Spinal cord (tissue), 9 donors: ENCODE measurements at regions not wholly inside any gene's neighbourhood (a gene's known extent, or its start where the extent isn't known, plus 50 kb on each side); places are given as distances from the start of the nearest gene placed in this dataset.
A peak's percentile ranks its signal among the peaks of the same experiment; 100 is the strongest.

Source experiments
- DNase-seq, 6 donors: peaks; one replicate each; pipeline versions ENCODE4 v3.0.0 to v3.0.0-alpha.2; 2013 to 2015; ENCODE audit warnings: low spot score in 6 of 6, low read depth in 4 of 6
- H3K27ac ChIP-seq: one replicate; pipeline ENCODE4 v1.5.1; 2013; ENCODE audit warnings: low read depth, low read length, control low read depth
- H3K27me3 ChIP-seq: one replicate; pipeline ENCODE4 v1.6.1; 2013; ENCODE audit warnings: low read length; ENCODE audit not compliant: control insufficient read depth, insufficient read depth
- H3K36me3 ChIP-seq: one replicate; pipeline ENCODE4 v1.6.1; 2013; ENCODE audit warnings: low read length; ENCODE audit not compliant: control insufficient read depth, insufficient read depth
- H3K4me1 ChIP-seq: one replicate; pipeline ENCODE4 v1.6.1; 2013; ENCODE audit warnings: low read length; ENCODE audit not compliant: control insufficient read depth, insufficient read depth
- H3K4me3 ChIP-seq: one replicate; pipeline ENCODE4 v1.5.1; 2013; ENCODE audit warnings: low read depth, low read length, control low read depth
- H3K9me3 ChIP-seq: one replicate; pipeline ENCODE4 v1.6.1; 2013; ENCODE audit warnings: low read length; ENCODE audit not compliant: control insufficient read depth, insufficient read depth
- WGBS: methylation state at CpG from one replicate; pipeline ENCODE4 v1.1.5; 2013; ENCODE audit warnings: missing lambda C conversion rate; ENCODE audit not compliant: insufficient coverage; 5-methylcytosine and 5-hydroxymethylcytosine counted together
- donor health status: healthy.

GRCh38 chr21:15567191-15567590 lies 162.6 kb upstream of the USP25 start:
- Histone ChIP-seq H3K4me3 (no peak overlapping the region), H3K4me1 (no peaks in the 10 kb centered on the region), H3K27me3 (no peaks in the 10 kb centered on the region), H3K27ac (no peak overlapping the region), H3K36me3 (no peaks in the 10 kb centered on the region), H3K9me3 (no peaks in the 10 kb centered on the region)
- DNase-seq = peak in 2 of 6 donors; percentile 5 to 20

GRCh38 chr21:15568516-15568915 lies 161.3 kb upstream of the USP25 start:
- Histone ChIP-seq H3K9me3 (no peaks in the 10 kb centered on the region), H3K36me3 (no peaks in the 10 kb centered on the region), H3K4me1 (no peaks in the 10 kb centered on the region), H3K27me3 (no peaks in the 10 kb centered on the region), H3K27ac (no peak overlapping the region), H3K4me3 (no peak overlapping the region)
- DNase-seq = no peak

GRCh38 chr21:15586752-15587427 lies 142.9 kb upstream of the USP25 start:
- H3K27me3 ChIP-seq = no peaks in the 10 kb centered on the region
- no peaks in the 10 kb centered on the region for H3K4me1 ChIP-seq
- no peaks in the 10 kb centered on the region for H3K36me3 ChIP-seq
- no peaks in the 10 kb centered on the region for H3K9me3 ChIP-seq
- H3K4me3 ChIP-seq = no peak overlapping the region
- no peak for DNase-seq
- WGBS = no CpG with 5 or more reads among the region's 4 CpGs
- H3K27ac ChIP-seq = no peak overlapping the region

GRCh38 chr21:15592271-15592860 lies 137.4 kb upstream of the USP25 start:
- no CpG with 5 or more reads among the region's 5 CpGs for WGBS
- Histone ChIP-seq H3K4me3 (no peak overlapping the region), H3K27me3 (no peaks in the 10 kb centered on the region), H3K9me3 (no peaks in the 10 kb centered on the region), H3K4me1 (no peaks in the 10 kb centered on the region), H3K36me3 (no peaks in the 10 kb centered on the region), H3K27ac (no peak overlapping the region)
- peak; percentile 26 to 90 (median 45) for DNase-seq

- no peaks in the 10 kb centered on the region for H3K27me3 ChIP-seq
- no peak overlapping the region for H3K27ac ChIP-seq
- no peak for DNase-seq
- H3K4me1 ChIP-seq = no peaks in the 10 kb centered on the region
- H3K9me3 ChIP-seq = no peaks in the 10 kb centered on the region
- no peak overlapping the region for H3K4me3 ChIP-seq
- H3K36me3 ChIP-seq = no peaks in the 10 kb centered on the region
Observed at GRCh38 chr21:15592957-15593356, 136.8 kb upstream of the USP25 start.

- H3K4me1 ChIP-seq = no peaks in the 10 kb centered on the region
- H3K27me3 ChIP-seq = no peaks in the 10 kb centered on the region
- H3K9me3 ChIP-seq = no peaks in the 10 kb centered on the region
- no peak overlapping the region for H3K4me3 ChIP-seq
- no peak overlapping the region for H3K27ac ChIP-seq
- DNase-seq = no peak
- H3K36me3 ChIP-seq = no peaks in the 10 kb centered on the region
Observed at GRCh38 chr21:15601390-15601789, 128.4 kb upstream of the USP25 start.

GRCh38 chr21:15604413-15604812 lies 125.4 kb upstream of the USP25 start:
- Histone ChIP-seq H3K27me3 (no peaks in the 10 kb centered on the region), H3K9me3 (no peaks in the 10 kb centered on the region), H3K27ac (no peak overlapping the region), H3K36me3 (no peaks in the 10 kb centered on the region), H3K4me1 (no peaks in the 10 kb centered on the region), H3K4me3 (no peak overlapping the region)
- no CpG with 5 or more reads among the region's 2 CpGs for WGBS
- DNase-seq = no peak

- H3K27ac ChIP-seq = no peak overlapping the region
- no peak overlapping the region for H3K4me3 ChIP-seq
- no peaks in the 10 kb centered on the region for H3K4me1 ChIP-seq
- no CpG with 5 or more reads among the region's 1 CpG for WGBS
- H3K9me3 ChIP-seq = peaks cover 1% of the 10 kb centered on the region
- H3K36me3 ChIP-seq = no peaks in the 10 kb centered on the region
- DNase-seq = peak in 2 of 6 donors; percentile 46 to 50
- H3K27me3 ChIP-seq = no peaks in the 10 kb centered on the region
Observed at GRCh38 chr21:15614766-15615165, 115.0 kb upstream of the USP25 start.

- Histone ChIP-seq H3K36me3 (no peaks in the 10 kb centered on the region), H3K27ac (no peak overlapping the region), H3K4me1 (no peaks in the 10 kb centered on the region), H3K27me3 (no peaks in the 10 kb centered on the region), H3K9me3 (no peaks in the 10 kb centered on the region), H3K4me3 (no peak overlapping the region)
- no CpG with 5 or more reads among the region's 2 CpGs for WGBS
- no peak for DNase-seq
Observed at GRCh38 chr21:15616864-15617574, 112.8 kb upstream of the USP25 start.

GRCh38 chr21:15617964-15618363 lies 111.8 kb upstream of the USP25 start:
- H3K4me3 ChIP-seq = no peak overlapping the region
- no CpG with 5 or more reads among the region's 3 CpGs for WGBS
- no peak overlapping the region for H3K27ac ChIP-seq
- peak in 1 of 6 donors; percentile 27 for DNase-seq
- no peaks in the 10 kb centered on the region for H3K27me3 ChIP-seq
- H3K9me3 ChIP-seq = no peaks in the 10 kb centered on the region
- H3K4me1 ChIP-seq = no peaks in the 10 kb centered on the region
- no peaks in the 10 kb centered on the region for H3K36me3 ChIP-seq
